AG04449 (cell line): ENCODE measurements at regions not wholly inside any gene's neighbourhood (a gene's known extent, or its start where the extent isn't known, plus 50 kb on each side); places are given as distances from the start of the nearest gene placed in this dataset.
A peak's percentile ranks its signal among the peaks of the same experiment; 100 is the strongest.

Experiments used
- CTCF ChIA-PET: fragments of 350-600 bp; formaldehyde crosslinking; extraction: SDS; loops from one replicate; lab custom pipeline; 2021; ENCODE audit warnings: antibody characterized with exemption; lab: Yijun Ruan, JAX
- POLR2A ChIA-PET: fragments of 400-600, 350-600 bp; formaldehyde crosslinking; extraction: SDS; loops from one replicate; lab custom pipeline; 2020; ENCODE audit warnings: antibody characterized with exemption, inconsistent platforms; lab: Yijun Ruan, JAX
- DNase-seq: peaks from one replicate; pipeline ENCODE4 v3.0.0-alpha.2; 2010; ENCODE audit warnings: low read depth, low spot score
- H3K4me3 ChIP-seq: 2 replicates; pipeline ENCODE4 v1.5.1; 2011; ENCODE audit warnings: low read depth, mild to moderate bottlenecking, control low read depth, low read length
- TF ChIP-seq, protein P1 (sequence below): IDR thresholded peaks from one replicate; pipeline ENCODE4 v1.5.1; 2011; ENCODE audit warnings: mild to moderate bottlenecking, moderate library complexity, low read length, control low read depth, inconsistent platforms; ENCODE audit not compliant: insufficient read depth; ENCODE audit errors: missing control alignments

DNA sequence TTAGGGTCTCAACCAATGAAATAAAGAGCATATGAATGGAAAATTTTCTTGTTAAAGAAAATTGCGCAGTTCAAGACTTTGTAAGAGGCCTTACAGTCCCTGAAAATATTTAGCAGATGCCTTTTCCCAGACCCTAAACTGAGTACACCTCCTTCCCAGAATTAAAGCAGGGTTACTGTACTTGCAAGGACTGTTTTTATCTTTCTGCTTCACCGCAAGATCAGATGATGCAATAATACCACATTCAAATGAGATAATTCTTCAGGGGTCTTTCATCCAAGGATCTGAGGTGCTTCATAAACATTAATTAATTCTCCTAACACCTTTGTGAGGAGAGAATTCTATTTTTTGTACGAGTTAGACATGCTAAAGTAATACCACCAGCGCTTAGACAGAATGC lies 1071.8 kb upstream of the PIK3C3 start:
- CTCF ChIA-PET, result no interaction called here
- no peak for DNase-seq
- H3K4me3 ChIP-seq, result no peak overlapping the region
- POLR2A ChIA-PET, result no interaction called here
- TF ChIP-seq, protein P1, sequence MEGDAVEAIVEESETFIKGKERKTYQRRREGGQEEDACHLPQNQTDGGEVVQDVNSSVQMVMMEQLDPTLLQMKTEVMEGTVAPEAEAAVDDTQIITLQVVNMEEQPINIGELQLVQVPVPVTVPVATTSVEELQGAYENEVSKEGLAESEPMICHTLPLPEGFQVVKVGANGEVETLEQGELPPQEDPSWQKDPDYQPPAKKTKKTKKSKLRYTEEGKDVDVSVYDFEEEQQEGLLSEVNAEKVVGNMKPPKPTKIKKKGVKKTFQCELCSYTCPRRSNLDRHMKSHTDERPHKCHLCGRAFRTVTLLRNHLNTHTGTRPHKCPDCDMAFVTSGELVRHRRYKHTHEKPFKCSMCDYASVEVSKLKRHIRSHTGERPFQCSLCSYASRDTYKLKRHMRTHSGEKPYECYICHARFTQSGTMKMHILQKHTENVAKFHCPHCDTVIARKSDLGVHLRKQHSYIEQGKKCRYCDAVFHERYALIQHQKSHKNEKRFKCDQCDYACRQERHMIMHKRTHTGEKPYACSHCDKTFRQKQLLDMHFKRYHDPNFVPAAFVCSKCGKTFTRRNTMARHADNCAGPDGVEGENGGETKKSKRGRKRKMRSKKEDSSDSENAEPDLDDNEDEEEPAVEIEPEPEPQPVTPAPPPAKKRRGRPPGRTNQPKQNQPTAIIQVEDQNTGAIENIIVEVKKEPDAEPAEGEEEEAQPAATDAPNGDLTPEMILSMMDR, result no peak

DNA sequence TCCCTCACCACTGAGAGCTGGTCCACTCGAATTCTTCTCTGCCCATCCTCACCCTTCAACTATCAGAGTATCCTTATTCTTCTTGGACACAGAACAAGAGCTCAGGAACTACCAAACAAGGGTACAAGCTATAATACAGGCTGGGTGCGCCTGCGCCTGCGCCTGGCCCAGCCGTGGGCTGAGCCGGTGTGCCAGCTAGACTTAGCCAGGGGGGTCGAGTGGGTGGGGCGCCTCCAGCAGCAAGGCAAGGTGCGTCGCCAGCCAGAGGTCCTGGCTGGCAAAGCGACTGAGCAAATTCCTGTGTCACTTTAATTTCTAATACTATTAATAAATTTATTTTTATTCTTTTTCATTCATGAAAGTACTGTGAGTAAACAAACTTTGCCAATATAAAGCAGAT lies 1072.6 kb upstream of the PIK3C3 start:
- DNase-seq, result no peak
- ChIA-PET POLR2A (no interaction called here), CTCF (no interaction called here)
- TF ChIP-seq, protein P1, result no peak
- no peak overlapping the region for H3K4me3 ChIP-seq

DNA sequence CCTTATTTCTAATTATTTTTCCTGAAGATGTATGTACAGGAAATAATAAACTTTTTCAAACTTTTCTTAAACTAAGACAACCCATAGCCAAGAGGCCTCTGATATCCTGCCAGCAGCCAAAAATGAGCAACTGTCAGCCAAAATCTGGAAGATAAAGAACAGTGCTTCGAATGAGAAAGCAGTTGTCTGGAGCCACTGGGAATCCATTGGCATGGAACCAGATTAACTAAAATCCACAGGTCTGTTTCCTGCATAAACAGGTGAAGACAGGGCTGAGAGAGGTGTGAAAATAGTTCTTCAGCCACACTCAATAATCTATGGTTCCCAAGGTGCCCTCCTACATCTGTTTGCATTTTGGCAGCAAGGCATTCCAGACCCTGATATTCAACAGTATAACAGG lies 1076.7 kb upstream of the PIK3C3 start:
- ChIA-PET POLR2A (interaction anchor here (0.6 to 0.9 kb wide), 2 partner anchors 10 to 11 kb away, joined by 3 to 7 read pairs; no protein-coding TSS in a partner anchor), CTCF (no interaction called here)
- no peak for DNase-seq
- TF ChIP-seq, protein P1, result no peak
- no peak overlapping the region for H3K4me3 ChIP-seq

DNA sequence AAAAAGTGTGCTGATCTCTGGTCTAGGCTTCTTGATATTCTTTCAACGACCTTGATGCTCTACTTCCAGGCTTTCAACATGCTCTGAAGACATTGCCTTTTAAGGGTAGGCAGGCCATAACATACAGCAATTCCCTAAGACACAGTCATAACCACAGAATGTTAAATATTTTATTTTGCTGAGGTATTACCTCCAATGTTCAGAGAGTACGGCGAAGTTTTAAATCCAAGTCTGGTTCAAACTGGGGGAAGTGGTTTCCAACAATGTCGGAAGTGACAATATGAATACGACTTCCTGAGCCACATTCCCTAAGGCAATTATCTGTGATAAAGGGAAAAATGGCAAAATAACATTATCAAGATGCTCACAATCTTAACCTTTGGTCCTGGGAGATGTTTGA lies 1077.9 kb upstream of the PIK3C3 start:
- peak; percentile 73 for DNase-seq
- no peak overlapping the region for H3K4me3 ChIP-seq
- ChIA-PET CTCF (interaction anchor here (0.9 kb wide), 1 partner anchor 31 kb away, joined by 3 read pairs; no protein-coding TSS in a partner anchor), POLR2A (no interaction called here)
- TF ChIP-seq, protein P1, result no peak

DNA sequence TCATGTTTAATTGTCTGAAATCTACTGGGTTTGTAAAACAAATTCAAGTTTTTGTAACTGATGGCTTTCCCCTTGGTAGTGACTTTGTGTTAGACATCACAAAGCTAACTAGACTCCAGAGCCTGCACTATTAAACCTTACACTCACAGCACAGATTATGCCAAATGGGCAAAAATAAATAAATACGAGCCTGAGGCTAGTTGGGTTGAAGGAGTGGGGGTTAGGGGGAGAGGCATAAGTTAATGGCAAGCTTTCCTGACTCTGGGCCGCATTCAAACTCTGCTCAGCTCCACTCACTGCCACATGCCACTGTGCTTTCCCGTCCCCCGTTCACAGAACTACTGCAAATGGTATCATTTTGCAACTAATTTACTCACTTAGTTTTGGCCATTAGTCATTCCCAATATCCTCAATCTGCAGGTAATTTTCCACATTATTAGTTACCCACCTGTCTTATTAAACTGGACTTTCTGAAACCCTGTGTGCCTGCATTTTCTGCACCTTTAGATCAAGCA lies 1079.9 kb upstream of the PIK3C3 start:
- CTCF ChIA-PET, result no interaction called here
- no peak overlapping the region for H3K4me3 ChIP-seq
- no peak for DNase-seq
- TF ChIP-seq, protein P1, result no peak
- POLR2A ChIA-PET, result no interaction called here

DNA sequence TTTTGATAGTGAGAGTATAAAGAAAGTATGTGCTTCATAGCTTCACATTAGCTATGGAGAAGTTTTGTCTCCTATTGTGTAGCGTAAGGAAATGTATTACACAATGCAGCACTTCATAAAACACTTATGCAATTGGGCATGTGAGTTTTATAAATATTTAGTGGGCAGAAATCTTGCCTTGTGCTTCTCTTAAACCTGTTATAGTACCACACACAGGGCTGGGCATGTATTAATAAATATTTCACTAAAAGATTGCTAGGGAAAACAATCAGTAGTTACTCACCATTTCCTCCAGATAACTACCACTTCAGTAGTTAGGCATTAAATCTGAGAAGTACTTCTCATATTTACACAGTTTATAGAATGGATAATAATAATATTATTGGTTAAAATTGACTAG lies 1080.8 kb upstream of the PIK3C3 start:
- TF ChIP-seq, protein P1, result no peak
- DNase-seq, result no peak
- no peak overlapping the region for H3K4me3 ChIP-seq
- ChIA-PET CTCF (no interaction called here), POLR2A (no interaction called here)
